Stimulated activated CD8-positive, alpha-beta memory T cell treated with anti-CD3 and anti-CD28 coated beads, Interleukin-7, amount 100 ng/mL, for 48 hours (primary cell): ENCODE measurements at regions not wholly inside any gene's neighbourhood (a gene's known extent, or its start where the extent isn't known, plus 50 kb on each side); places are given as distances from the start of the nearest gene placed in this dataset.

ENCODE experiments used
- DNase-seq, 2 donors: peaks; one replicate each; pipeline ENCODE4 v3.0.0-alpha.2; 2020; ENCODE audit warnings: low read depth in 1 of 2; ENCODE audit errors: extremely low read depth in 1 of 2

GRCh38 chr11:15374418-15374817 lies 259.7 kb downstream of the INSC start:
- no peak for DNase-seq

GRCh38 chr11:15378941-15379340 lies 264.2 kb downstream of the INSC start:
- DNase-seq: no peak

- DNase-seq: no peak
These were observed 264.8 kb downstream of the INSC start for GRCh38 chr11:15379483-15379882.

GRCh38 chr11:15390857-15391256 lies 276.1 kb downstream of the INSC start:
- no peak for DNase-seq

GRCh38 chr11:15396778-15397177 lies 282.1 kb downstream of the INSC start:
- no peak for DNase-seq

GRCh38 chr11:15406851-15407351 lies 292.2 kb downstream of the INSC start:
- no peak for DNase-seq

- DNase-seq: no peak
These were observed 297.3 kb downstream of the INSC start for GRCh38 chr11:15412054-15412453.

- no peak for DNase-seq
These were observed 304.2 kb downstream of the INSC start for GRCh38 chr11:15418921-15419320.

GRCh38 chr11:15419696-15420095 lies 305.0 kb downstream of the INSC start:
- DNase-seq: no peak

- no peak for DNase-seq
These were observed 315.7 kb downstream of the INSC start for GRCh38 chr11:15430381-15430780.

- no peak for DNase-seq
These were observed 319.8 kb downstream of the INSC start for GRCh38 chr11:15434529-15434928.

- no peak for DNase-seq
These were observed 331.6 kb downstream of the INSC start for GRCh38 chr11:15446315-15446714.

- DNase-seq: no peak
These were observed 332.2 kb downstream of the INSC start for GRCh38 chr11:15446929-15447328.

GRCh38 chr11:15451713-15452112 lies 337.0 kb downstream of the INSC start:
- no peak for DNase-seq

GRCh38 chr11:15453211-15453765 lies 338.6 kb downstream of the INSC start:
- no peak for DNase-seq

- DNase-seq: no peak
These were observed 353.7 kb downstream of the INSC start for GRCh38 chr11:15468466-15468865.

GRCh38 chr11:15471048-15471894 lies 356.5 kb downstream of the INSC start:
- no peak for DNase-seq

GRCh38 chr11:15471895-15472799 lies 357.4 kb downstream of the INSC start:
- no peak for DNase-seq

- no peak for DNase-seq
These were observed 359.5 kb downstream of the INSC start for GRCh38 chr11:15473954-15474837.

- no peak for DNase-seq
These were observed 361.7 kb downstream of the INSC start for GRCh38 chr11:15476371-15476917.
